NB4 (cell line): ENCODE measurements at regions not wholly inside any gene's neighbourhood (a gene's known extent, or its start where the extent isn't known, plus 50 kb on each side); places are given as distances from the start of the nearest gene placed in this dataset.

Experiments used
- MYC ChIP-seq: IDR thresholded peaks from 2 replicates; pipeline ENCODE4 v1.6.1; 2011; ENCODE audit warnings: low read depth, low read length
- POLR2A ChIP-seq: IDR thresholded peaks from 2 replicates; pipeline ENCODE4 v1.6.1; 2011; ENCODE audit warnings: mild to moderate bottlenecking; ENCODE audit not compliant: insufficient read length; ENCODE audit errors: extremely low read depth

GRCh38 chr18:52228166-52228565, 111.8 kb upstream of the DCC start:
- TF ChIP-seq MYC (no peak), POLR2A (no peak)
